CD4-positive, alpha-beta T cell (primary cell): ENCODE measurements at regions not wholly inside any gene's neighbourhood (a gene's known extent, or its start where the extent isn't known, plus 50 kb on each side); places are given as distances from the start of the nearest gene placed in this dataset.
"Not testable (repeated sequence)": the region's sequence is repeated elsewhere in the genome, so short reads cannot be mapped to it uniquely, and the experiment has no call there.

ENCODE experiments used
- ATAC-seq: fragments of 200-7000 bp; cut with Tn5 transposase; one replicate; pipeline ENCODE4 v1.10.0; 2022; ENCODE audit warnings: mild to moderate bottlenecking; ENCODE audit not compliant: poor library complexity
- CTCF ChIA-PET: fragments of 350-600 bp; sonication (Branson Sonifier 250); formaldehyde crosslinking; loops from one replicate; lab custom pipeline; 2021; ENCODE audit warnings: antibody characterized with exemption, inconsistent platforms; lab: Charles Lee
- POLR2A ChIA-PET: fragments of 350-600 bp; sonication (Branson Sonifier 250); formaldehyde crosslinking; loops from one replicate; lab custom pipeline; 2021; ENCODE audit warnings: antibody characterized with exemption, inconsistent platforms; lab: Charles Lee
- DNase-seq, 14 experiments: peaks; one replicate each; pipeline ENCODE4 v3.0.0-alpha.2; 2013 to 2020; ENCODE audit warnings: mixed read lengths in 2 of 14
- H3K27ac ChIP-seq, 2 donors: one replicate each; pipeline versions ENCODE4 v1.5.1 to v1.7.0; 2013; ENCODE audit warnings: low read length in 2 of 2, low read depth in 1 of 2, mild to moderate bottlenecking in 1 of 2
- H3K27me3 ChIP-seq, 2 experiments: 1 replicate in 1 of 2; 2 replicates in 1 of 2; pipeline versions ENCODE4 v1.6.1 to v1.7.0; 2013; ENCODE audit warnings: low read length in 2 of 2, control low read depth in 1 of 2, mild to moderate bottlenecking in 1 of 2, moderate library complexity in 1 of 2; ENCODE audit not compliant: insufficient read depth in 2 of 2, control insufficient read depth in 1 of 2
- H3K36me3 ChIP-seq: one replicate; pipeline ENCODE4 v1.6.1; 2013; ENCODE audit warnings: low read length, control low read depth; ENCODE audit not compliant: insufficient read depth
- H3K4me1 ChIP-seq: one replicate; pipeline ENCODE4 v1.6.1; 2013; ENCODE audit warnings: low read length, control low read depth; ENCODE audit not compliant: insufficient read depth
- H3K4me3 ChIP-seq: one replicate; pipeline ENCODE4 v1.5.1; 2013; ENCODE audit warnings: mild to moderate bottlenecking, low read length, moderate library complexity
- H3K9me3 ChIP-seq, 2 experiments: 1 replicate in 1 of 2; 2 replicates in 1 of 2; pipeline versions ENCODE4 v1.6.1 to v1.7.0; 2013; ENCODE audit warnings: low read length in 2 of 2, mild to moderate bottlenecking in 2 of 2, control low read depth in 1 of 2, moderate library complexity in 1 of 2; ENCODE audit not compliant: control insufficient read depth in 1 of 2, insufficient read depth in 1 of 2
- H3K27ac Mint-ChIP-seq: one replicate; pipeline ENCODE4 v1.8.0; 2020; ENCODE audit warnings: mixed read lengths
- H3K27me3 Mint-ChIP-seq: one replicate; pipeline ENCODE4 v1.8.0; 2021; ENCODE audit warnings: mixed read lengths
- H3K36me3 Mint-ChIP-seq: one replicate; pipeline ENCODE4 v1.8.0; 2021; ENCODE audit warnings: low read depth, mixed read lengths
- H3K4me1 Mint-ChIP-seq: one replicate; pipeline ENCODE4 v1.8.0; 2021; ENCODE audit warnings: low read depth, mixed read lengths
- H3K4me3 Mint-ChIP-seq: one replicate; pipeline ENCODE4 v1.8.0; 2020; ENCODE audit warnings: mild to moderate bottlenecking, mixed read lengths
- H3K9me3 Mint-ChIP-seq: one replicate; pipeline ENCODE4 v1.8.0; 2020; ENCODE audit warnings: mixed read lengths
- intact Hi-C, 2 experiments: fragments of 100-400 bp; cut with DNase I in 1 of 2; cut with micrococcal nuclease in 1 of 2; formaldehyde crosslinking; loops; one replicate each; pipeline versions ENCODE4 v1.15.1 to v1.9.0; 2023 to 2025; cut with DNase I, micrococcal nuclease
- TF ChIP-seq, protein P1 (sequence below): fragments of 200-600 bp; IDR thresholded peaks from one replicate; pipeline ENCODE4 v1.8.0; 2022; ENCODE audit warnings: antibody characterized with exemption, mild to moderate bottlenecking

DNA sequence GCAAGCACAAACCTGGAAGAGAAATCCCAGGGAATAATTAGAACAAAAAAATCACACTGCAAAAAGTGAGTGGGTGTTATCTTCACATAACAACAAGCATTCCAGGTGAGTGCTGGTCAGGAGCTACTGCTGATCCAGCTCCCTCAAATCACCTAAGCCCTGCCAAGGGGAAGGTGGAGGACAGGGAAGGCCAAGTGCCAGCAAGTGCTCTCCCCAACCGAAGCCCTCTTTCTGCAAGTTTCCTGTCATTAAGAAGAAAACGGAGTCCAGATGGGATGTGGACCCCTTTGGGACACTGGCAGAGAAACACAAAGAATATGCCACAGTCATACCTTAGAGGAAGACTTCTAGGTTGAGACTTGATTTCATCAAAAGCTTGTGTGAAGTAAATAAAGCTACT, 933.0 kb upstream of the ZNF722 start:
- no peak overlapping the region for H3K27ac ChIP-seq
- H3K27ac Mint-ChIP-seq: no peak overlapping the region
- H3K4me3 Mint-ChIP-seq: no peak overlapping the region
- H3K27me3 Mint-ChIP-seq: no peaks in the 10 kb centered on the region
- DNase-seq (no peak), ATAC-seq (no peak)
- H3K27me3 ChIP-seq: no peaks in the 10 kb centered on the region
- peaks cover 3 to 19% of the 10 kb centered on the region in 2 experiments for H3K9me3 ChIP-seq
- ChIA-PET CTCF (no interaction called here), POLR2A (no interaction called here)
- H3K4me1 ChIP-seq: no peaks in the 10 kb centered on the region
- H3K4me3 ChIP-seq: no peak overlapping the region
- H3K36me3 Mint-ChIP-seq: peaks cover 5% of the 10 kb centered on the region
- H3K9me3 Mint-ChIP-seq: peaks cover 10% of the 10 kb centered on the region
- TF ChIP-seq, protein P1, sequence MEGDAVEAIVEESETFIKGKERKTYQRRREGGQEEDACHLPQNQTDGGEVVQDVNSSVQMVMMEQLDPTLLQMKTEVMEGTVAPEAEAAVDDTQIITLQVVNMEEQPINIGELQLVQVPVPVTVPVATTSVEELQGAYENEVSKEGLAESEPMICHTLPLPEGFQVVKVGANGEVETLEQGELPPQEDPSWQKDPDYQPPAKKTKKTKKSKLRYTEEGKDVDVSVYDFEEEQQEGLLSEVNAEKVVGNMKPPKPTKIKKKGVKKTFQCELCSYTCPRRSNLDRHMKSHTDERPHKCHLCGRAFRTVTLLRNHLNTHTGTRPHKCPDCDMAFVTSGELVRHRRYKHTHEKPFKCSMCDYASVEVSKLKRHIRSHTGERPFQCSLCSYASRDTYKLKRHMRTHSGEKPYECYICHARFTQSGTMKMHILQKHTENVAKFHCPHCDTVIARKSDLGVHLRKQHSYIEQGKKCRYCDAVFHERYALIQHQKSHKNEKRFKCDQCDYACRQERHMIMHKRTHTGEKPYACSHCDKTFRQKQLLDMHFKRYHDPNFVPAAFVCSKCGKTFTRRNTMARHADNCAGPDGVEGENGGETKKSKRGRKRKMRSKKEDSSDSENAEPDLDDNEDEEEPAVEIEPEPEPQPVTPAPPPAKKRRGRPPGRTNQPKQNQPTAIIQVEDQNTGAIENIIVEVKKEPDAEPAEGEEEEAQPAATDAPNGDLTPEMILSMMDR: no peak
- H3K36me3 ChIP-seq: no peaks in the 10 kb centered on the region
- intact Hi-C loops: no loop called here
- H3K4me1 Mint-ChIP-seq: no peaks in the 10 kb centered on the region

DNA sequence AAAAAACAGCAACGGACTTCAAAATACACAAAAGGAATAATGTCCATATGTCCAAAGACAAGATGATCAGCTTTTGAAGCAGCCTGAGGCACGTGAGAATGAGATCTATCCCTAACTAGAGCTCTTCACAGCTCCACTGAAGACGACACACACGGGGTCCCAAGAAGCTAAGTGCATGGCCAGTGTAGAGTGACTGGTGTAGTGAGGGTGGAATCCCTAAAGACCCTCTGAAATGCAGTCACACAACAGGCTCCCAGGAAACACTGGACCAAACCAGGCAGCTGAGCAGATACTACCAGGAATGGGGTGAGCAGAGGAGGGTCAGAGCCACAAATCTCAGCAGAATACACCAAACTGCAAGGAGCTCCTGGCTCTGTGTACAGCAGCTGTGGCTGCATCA, 932.4 kb upstream of the ZNF722 start:
- H3K9me3 Mint-ChIP-seq: peaks cover 10% of the 10 kb centered on the region
- H3K4me3 Mint-ChIP-seq, H3K27me3 ChIP-seq, H3K27ac Mint-ChIP-seq, H3K4me3 ChIP-seq, DNase-seq, H3K27ac ChIP-seq, H3K27me3 Mint-ChIP-seq, ATAC-seq, H3K36me3 Mint-ChIP-seq, CTCF ChIA-PET, intact Hi-C loops, H3K36me3 ChIP-seq, H3K4me1 ChIP-seq, POLR2A ChIA-PET, H3K4me1 Mint-ChIP-seq: not testable (repeated sequence)
- peaks cover 7 to 23% of the 10 kb centered on the region in 2 experiments for H3K9me3 ChIP-seq

DNA sequence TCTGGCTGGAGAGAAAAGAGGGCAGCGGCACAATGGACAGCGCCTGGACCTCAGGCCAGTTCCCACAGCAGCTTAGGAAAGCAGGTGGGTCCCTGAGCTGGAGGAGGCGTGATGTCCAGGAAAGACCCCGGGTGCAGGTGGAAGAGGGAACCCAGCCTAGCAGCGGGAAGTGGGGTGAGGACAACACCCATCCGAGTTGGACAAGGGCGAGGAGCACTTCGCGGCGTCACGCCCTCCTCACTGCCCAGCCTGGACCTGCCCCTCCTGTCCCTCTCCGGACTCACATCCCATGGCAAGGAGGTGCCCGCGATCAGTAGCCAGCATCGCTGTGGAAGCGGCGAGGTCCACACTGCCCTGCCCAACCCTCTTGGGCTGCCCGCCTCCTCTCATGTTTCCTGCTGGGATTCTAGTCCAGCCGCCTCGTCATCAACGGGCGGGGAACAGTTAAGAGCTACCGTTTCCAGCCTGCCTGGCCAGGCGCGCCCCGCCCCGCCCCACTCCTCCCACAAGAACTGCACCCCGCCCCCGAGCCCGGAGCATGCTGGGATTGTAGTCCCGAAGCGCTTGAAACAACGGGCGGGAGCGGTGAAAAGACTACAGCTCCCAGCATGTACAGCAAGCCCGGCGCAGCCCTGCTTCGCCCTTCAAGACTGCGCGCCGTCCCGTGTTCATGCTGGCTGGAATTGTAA, 930.6 kb upstream of the ZNF722 start:
- intact Hi-C loops: no loop called here
- H3K27ac Mint-ChIP-seq: no peak overlapping the region
- no peak for DNase-seq
- Histone ChIP-seq H3K27ac (no peak overlapping the region), H3K27me3 (no peaks in the 10 kb centered on the region), H3K36me3 (no peaks in the 10 kb centered on the region), H3K4me3 (no peak overlapping the region), H3K9me3 (peaks cover 16 to 41% of the 10 kb centered on the region in 2 experiments), H3K4me1 (no peaks in the 10 kb centered on the region)
- TF ChIP-seq, protein P1: no peak
- H3K36me3 Mint-ChIP-seq: peaks cover 5% of the 10 kb centered on the region
- no peaks in the 10 kb centered on the region for H3K27me3 Mint-ChIP-seq
- peaks cover 13% of the 10 kb centered on the region for H3K9me3 Mint-ChIP-seq
- ChIA-PET POLR2A (no interaction called here), CTCF (no interaction called here)
- H3K4me3 Mint-ChIP-seq: no peak overlapping the region
- ATAC-seq: no peak
- H3K4me1 Mint-ChIP-seq: no peaks in the 10 kb centered on the region

DNA sequence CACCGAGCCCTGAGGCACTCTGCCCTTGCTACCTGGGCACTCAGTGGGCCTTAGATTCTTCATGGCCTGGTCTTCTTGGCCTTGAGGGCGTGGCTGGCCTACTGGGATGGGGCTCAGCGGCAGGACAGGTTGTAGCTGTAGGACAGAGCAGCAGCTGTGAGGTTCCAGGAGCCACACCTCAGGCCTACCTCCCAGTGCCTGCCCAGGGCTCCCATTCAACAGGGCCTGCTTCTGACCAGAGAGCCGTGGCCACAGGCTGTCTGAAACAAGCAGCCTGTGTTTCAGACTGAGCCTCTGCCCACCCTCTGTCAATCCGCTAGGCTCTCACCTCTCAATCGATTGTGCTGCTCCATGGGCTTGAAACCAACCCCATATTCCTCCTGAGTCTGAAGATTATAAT, 928.0 kb upstream of the ZNF722 start:
- CTCF ChIA-PET: no interaction called here
- no peak for DNase-seq
- POLR2A ChIA-PET: no interaction called here
- H3K4me1 Mint-ChIP-seq: no peaks in the 10 kb centered on the region
- no peaks in the 10 kb centered on the region for H3K27me3 Mint-ChIP-seq
- Histone ChIP-seq H3K4me1 (no peaks in the 10 kb centered on the region), H3K4me3 (no peak overlapping the region), H3K27me3 (no peaks in the 10 kb centered on the region), H3K36me3 (no peaks in the 10 kb centered on the region), H3K27ac (no peak overlapping the region), H3K9me3 (peaks cover 20 to 55% of the 10 kb centered on the region in 2 experiments)
- H3K27ac Mint-ChIP-seq: no peak overlapping the region
- no peak overlapping the region for H3K4me3 Mint-ChIP-seq
- H3K9me3 Mint-ChIP-seq: peaks cover 19% of the 10 kb centered on the region
- TF ChIP-seq, protein P1: no peak
- intact Hi-C loops: no loop called here
- peaks cover 12% of the 10 kb centered on the region for H3K36me3 Mint-ChIP-seq
- ATAC-seq: no peak
